H1 (cell line): ENCODE measurements at regions not wholly inside any gene's neighbourhood (a gene's known extent, or its start where the extent isn't known, plus 50 kb on each side); places are given as distances from the start of the nearest gene placed in this dataset.

Experiments
- CTCF ChIA-PET: fragments of 300-600 bp; sonication (Branson Sonifier 250); formaldehyde crosslinking; loops from one replicate; lab custom pipeline; 2021; ENCODE audit not compliant: partially characterized antibody; lab: Charles Lee
- POLR2A ChIA-PET: fragments of 300-600 bp; sonication (Branson Sonifier 250); formaldehyde crosslinking; loops from one replicate; lab custom pipeline; 2021; ENCODE audit warnings: inconsistent platforms; ENCODE audit not compliant: partially characterized antibody; lab: Charles Lee
- DNase-seq, 2 experiments: peaks; one replicate each; pipeline versions ENCODE4 v3.0.0 to v3.0.0-alpha.2; 2010 to 2022; ENCODE audit warnings: low spot score in 2 of 2, low read depth in 1 of 2, mixed read lengths in 1 of 2
- FAIRE-seq: peaks from 2 replicates; lab custom pipeline; 2011; peaks lifted over from hg19 to GRCh38; lab: Jason Lieb, UNC
- H2AFZ ChIP-seq: 2 replicates; pipeline ENCODE4 v1.8.1; 2012; ENCODE audit warnings: low read length, inconsistent platforms
- H2AK5ac ChIP-seq: 2 replicates; pipeline ENCODE4 v1.6.1; 2013; ENCODE audit warnings: low read depth, low read length
- H2BK120ac ChIP-seq: replicated peaks from 2 replicates; pipeline ENCODE3; 2013; ENCODE audit warnings: low read depth, low read length, inconsistent platforms
- H2BK12ac ChIP-seq: 2 replicates; pipeline ENCODE4 v1.6.1; 2013; ENCODE audit warnings: low read depth, low read length
- H2BK15ac ChIP-seq: 2 replicates; pipeline ENCODE4 v1.6.1; 2013; ENCODE audit warnings: low read length
- H2BK20ac ChIP-seq: 2 replicates; pipeline ENCODE4 v1.6.1; 2013; ENCODE audit warnings: low read length
- H2BK5ac ChIP-seq: 2 replicates; pipeline ENCODE4 v1.6.1; 2013; ENCODE audit warnings: low read depth, low read length
- H3K14ac ChIP-seq: 2 replicates; pipeline ENCODE4 v1.6.1; 2013; ENCODE audit warnings: inconsistent platforms; ENCODE audit not compliant: insufficient read length
- H3K18ac ChIP-seq: 2 replicates; pipeline ENCODE4 v1.6.1; 2013; ENCODE audit warnings: low read length; ENCODE audit errors: extremely low read depth
- H3K23ac ChIP-seq: 2 replicates; pipeline ENCODE4 v1.6.1; 2013; ENCODE audit warnings: inconsistent platforms; ENCODE audit not compliant: insufficient read length
- H3K23me2 ChIP-seq: 2 replicates; pipeline ENCODE4 v1.6.1; 2013; ENCODE audit warnings: low read depth, low read length
- H3K27ac ChIP-seq: 2 replicates; pipeline ENCODE4 v1.6.1; 2011; ENCODE audit warnings: low read depth, low read length, inconsistent platforms
- H3K27me3 ChIP-seq, 4 experiments: replicated peaks in 1 of 4; 1 replicate in 1 of 4; 2 replicates in 3 of 4; pipeline versions ENCODE4 v1.6.1 to v1.8.1; 2011 to 2013; ENCODE audit warnings: low read length in 3 of 4, mild to moderate bottlenecking in 3 of 4, inconsistent platforms in 2 of 4, mixed read lengths in 2 of 4, moderate library complexity in 1 of 4; ENCODE audit not compliant: control insufficient read depth in 3 of 4, insufficient read depth in 3 of 4; ENCODE audit errors: extremely low read depth in 1 of 4
- H3K36me3 ChIP-seq, 4 experiments: 2 replicates each; pipeline versions ENCODE4 v1.6.1 to v1.8.1; 2011 to 2013; ENCODE audit warnings: mild to moderate bottlenecking in 4 of 4, low read length in 3 of 4, moderate library complexity in 2 of 4, control low read depth in 1 of 4, inconsistent platforms in 1 of 4; ENCODE audit not compliant: insufficient read depth in 4 of 4, control insufficient read depth in 2 of 4
- H3K4ac ChIP-seq: replicated peaks from 2 replicates; pipeline ENCODE3; 2013; ENCODE audit warnings: low read length, low read depth, mixed read lengths, inconsistent platforms; ENCODE audit not compliant: insufficient read length
- H3K4me1 ChIP-seq, 4 experiments: replicated peaks in 1 of 4; 1 replicate in 1 of 4; 2 replicates in 3 of 4; pipeline versions ENCODE4 v1.6.1 to v1.8.1; 2011 to 2013; ENCODE audit warnings: low read length in 3 of 4, inconsistent platforms in 2 of 4, mixed read lengths in 1 of 4; ENCODE audit not compliant: insufficient read depth in 4 of 4, control insufficient read depth in 3 of 4
- H3K4me2 ChIP-seq, 2 experiments: 2 replicates each; pipeline versions ENCODE4 v1.6.1 to v1.8.1; 2011 to 2013; ENCODE audit warnings: low read depth in 2 of 2, low read length in 2 of 2, control low read depth in 1 of 2, inconsistent platforms in 1 of 2, mild to moderate bottlenecking in 1 of 2; ENCODE audit not compliant: insufficient read depth in 1 of 2
- H3K4me3 ChIP-seq, 4 experiments: fragments of 200-600, 300-600 bp in 1 of 4; sonication (generic), shearing (Covaris generic), sonication (Bioruptor Twin) in 1 of 4; 2 replicates each; pipeline versions ENCODE4 v1.5.1 to v1.8.1; 2011 to 2016; ENCODE audit warnings: low read length in 4 of 4, low read depth in 3 of 4, control low read depth in 2 of 4, inconsistent platforms in 2 of 4, mild to moderate bottlenecking in 2 of 4, mixed read lengths in 1 of 4, moderate library complexity in 1 of 4; ENCODE audit not compliant: insufficient read depth in 2 of 4; ENCODE audit errors: extremely low read depth in 1 of 4
- H3K56ac ChIP-seq: replicated peaks from 2 replicates; pipeline ENCODE3; 2013; ENCODE audit warnings: low read depth, mild to moderate bottlenecking, mixed read lengths, low read length, inconsistent platforms; ENCODE audit not compliant: insufficient read length
- H3K79me1 ChIP-seq: 2 replicates; pipeline ENCODE4 v1.6.1; 2013; ENCODE audit warnings: low read depth, low read length, control low read depth
- H3K79me2 ChIP-seq, 2 experiments: 2 replicates each; pipeline versions ENCODE4 v1.6.1 to v1.8.1; 2012 to 2013; ENCODE audit warnings: low read length in 2 of 2, mild to moderate bottlenecking in 2 of 2, inconsistent platforms in 1 of 2; ENCODE audit not compliant: insufficient read depth in 2 of 2, control insufficient read depth in 1 of 2
- H3K9ac ChIP-seq, 4 experiments: replicated peaks in 1 of 4; 1 replicate in 1 of 4; 2 replicates in 3 of 4; pipeline versions ENCODE4 v1.6.1 to v1.8.1; 2011 to 2013; ENCODE audit warnings: low read depth in 3 of 4, low read length in 3 of 4, control low read depth in 2 of 4, mild to moderate bottlenecking in 2 of 4, moderate library complexity in 2 of 4, inconsistent platforms in 1 of 4; ENCODE audit errors: extremely low read depth in 1 of 4
- H3K9me3 ChIP-seq, 2 experiments: 2 replicates each; pipeline versions ENCODE4 v1.6.1 to v1.8.1; 2012 to 2013; ENCODE audit warnings: mild to moderate bottlenecking in 2 of 2, moderate library complexity in 2 of 2, control low read depth in 1 of 2, inconsistent platforms in 1 of 2, low read depth in 1 of 2, low read length in 1 of 2, mixed read lengths in 1 of 2; ENCODE audit not compliant: insufficient read depth in 2 of 2
- H4K20me1 ChIP-seq, 2 experiments: replicated peaks in 1 of 2; 2 replicates each; pipeline versions ENCODE3 to v1.8.1; 2011 to 2013; ENCODE audit warnings: inconsistent platforms in 2 of 2, low read length in 2 of 2, mild to moderate bottlenecking in 1 of 2; ENCODE audit not compliant: insufficient read depth in 2 of 2, control insufficient read depth in 1 of 2
- H4K5ac ChIP-seq: 2 replicates; pipeline ENCODE4 v1.6.1; 2013; ENCODE audit warnings: low read length, low read depth, mixed read lengths, inconsistent platforms; ENCODE audit not compliant: insufficient read length
- H4K8ac ChIP-seq: 2 replicates; pipeline ENCODE4 v1.8.0; 2013; ENCODE audit warnings: mild to moderate bottlenecking, moderate library complexity, low read length, inconsistent platforms; ENCODE audit not compliant: insufficient read depth; ENCODE audit errors: extremely low read depth
- H4K91ac ChIP-seq: replicated peaks from 2 replicates; pipeline ENCODE3; 2013; ENCODE audit warnings: low read length, mixed read lengths, inconsistent platforms; ENCODE audit not compliant: insufficient read length
- BACH1 ChIP-seq: IDR thresholded peaks from 2 replicates; pipeline ENCODE4 v1.6.1; 2012; ENCODE audit warnings: low read length, improper control_type of control experiment
- BRCA1 ChIP-seq: IDR thresholded peaks from 2 replicates; pipeline ENCODE4 v1.6.1; 2012; ENCODE audit warnings: low read depth, low read length, improper control_type of control experiment
- CBX5 ChIP-seq: fragments of 300-800, 300-1000 bp; sonication (generic); IDR thresholded peaks from 2 replicates; pipeline ENCODE4 v1.7.1; 2016; ENCODE audit warnings: antibody characterized with exemption, low read length, low read depth
- JUN ChIP-seq: IDR thresholded peaks from 2 replicates; pipeline ENCODE4 v1.6.1; 2011; ENCODE audit warnings: low read depth, mild to moderate bottlenecking, improper control_type of control experiment, low read length
- POU5F1 ChIP-seq: IDR thresholded peaks from 2 replicates; pipeline ENCODE4 v1.6.1; 2011; ENCODE audit warnings: low read depth, mild to moderate bottlenecking, low read length, moderate library complexity
- RBBP5 ChIP-seq: IDR thresholded peaks from 2 replicates; pipeline ENCODE4 v1.7.1; 2012; ENCODE audit warnings: low read depth, mild to moderate bottlenecking, inconsistent platforms, low read length, moderate library complexity, borderline replicate concordance
- RFX5 ChIP-seq: IDR thresholded peaks from 2 replicates; pipeline ENCODE4 v1.6.1; 2011; ENCODE audit warnings: low read depth, low read length, improper control_type of control experiment, borderline replicate concordance
- SAP30 ChIP-seq: fragments of 300-600 bp; sonication (generic); IDR thresholded peaks from 2 replicates; pipeline ENCODE4 v1.7.1; 2012; ENCODE audit warnings: low read length, moderate library complexity, mild to moderate bottlenecking, inconsistent platforms; ENCODE audit not compliant: insufficient read depth, insufficient replicate concordance
- SUZ12 ChIP-seq: fragments of 200-600 bp; sonication (generic); IDR thresholded peaks from 2 replicates; pipeline ENCODE4 v1.6.1; 2012; ENCODE audit warnings: mild to moderate bottlenecking, inconsistent platforms, low read length, moderate library complexity, mixed read lengths
- TCF12 ChIP-seq: IDR thresholded peaks from 2 replicates; pipeline ENCODE4 v1.6.1; 2011; ENCODE audit warnings: low read depth, mild to moderate bottlenecking, low read length
- TF ChIP-seq, protein P1 (sequence below): IDR thresholded peaks from 2 replicates; pipeline ENCODE4 v1.6.1; 2011; ENCODE audit warnings: low read length, improper control_type of control experiment

DNA sequence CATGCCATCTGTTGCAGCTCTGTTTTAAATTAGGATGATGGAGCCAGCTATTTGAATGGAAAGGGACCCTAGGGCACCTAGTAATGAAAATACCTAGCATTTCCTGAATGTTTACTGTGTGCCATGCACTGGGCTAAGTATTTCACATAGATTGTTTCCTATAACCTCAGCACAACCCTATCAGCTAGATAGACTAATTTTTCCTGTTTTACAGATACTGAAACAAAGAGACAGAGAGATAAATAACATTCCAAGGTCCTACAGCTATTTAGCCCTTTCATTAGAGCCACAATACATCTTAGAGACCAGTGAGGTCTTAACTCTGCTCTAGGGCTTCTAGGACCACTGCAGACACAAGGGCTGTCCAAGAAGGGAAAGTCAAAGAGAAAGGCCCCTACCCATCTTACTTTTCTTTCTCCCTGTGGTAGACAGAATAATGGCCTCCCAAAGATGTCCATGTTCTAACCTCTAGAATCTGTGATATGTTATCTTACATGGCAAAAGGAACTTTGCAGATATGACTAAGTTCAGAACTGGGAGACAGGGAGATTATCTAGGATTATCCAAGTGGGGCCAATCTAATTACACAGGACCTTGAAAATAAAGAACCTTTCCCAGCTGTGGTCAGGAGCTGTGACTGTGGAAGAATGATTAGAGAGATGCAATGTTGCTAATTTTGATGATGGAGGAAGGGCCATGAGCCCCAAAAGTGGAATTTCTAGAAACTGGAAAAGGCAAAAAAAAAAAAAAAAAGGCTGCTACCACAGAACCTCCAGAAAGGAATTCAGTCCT lies 157.0 kb downstream of the CCDC34 start:
- Histone ChIP-seq H2AK5ac (no peak overlapping the region), H3K23ac (no peak overlapping the region), H2BK20ac (no peak overlapping the region), H3K18ac (no peak overlapping the region), H4K8ac (no peak overlapping the region), H4K91ac (no peak overlapping the region), H2BK12ac (no peak overlapping the region), H2BK5ac (no peak overlapping the region), H4K20me1 (no peaks in the 10 kb centered on the region), H3K27ac (no peak overlapping the region), H2BK120ac (no peak overlapping the region), H3K79me1 (no peaks in the 10 kb centered on the region), H3K9me3 (no peaks in the 10 kb centered on the region), H4K5ac (no peak overlapping the region), H3K27me3 (no peaks in the 10 kb centered on the region), H3K56ac (no peak overlapping the region), H3K4me3 (no peak overlapping the region), H3K36me3 (peaks cover 0 to 6% (median 0%) of the 10 kb centered on the region in 4 experiments; a peak in 1 of 8 replicates), H2BK15ac (no peak overlapping the region), H3K4ac (no peak overlapping the region), H3K14ac (no peak overlapping the region), H3K79me2 (no peaks in the 10 kb centered on the region), H3K9ac (no peak overlapping the region), H3K4me1 (peaks cover 0 to 8% (median 5%) of the 10 kb centered on the region in 4 experiments; a peak in 3 of 7 replicates), H3K23me2 (no peaks in the 10 kb centered on the region), H3K4me2 (no peak overlapping the region), H2AFZ (no peak overlapping the region)
- FAIRE-seq (no peak), DNase-seq (no peak)
- ChIA-PET POLR2A (interaction anchor here (0.7 kb wide), 1 partner anchor 680 kb away, joined by 3 read pairs; no protein-coding TSS in a partner anchor), CTCF (interaction anchor here (0.6 to 12.3 kb wide), 13 partner anchors 8 to 452 kb away, joined by 3 to 82 read pairs (median 4); no protein-coding TSS in a partner anchor)
- TF ChIP-seq BRCA1 = no peak
- no peak for TF ChIP-seq TCF12
- no peak for TF ChIP-seq SAP30
- TF ChIP-seq RBBP5 = no peak
- TF ChIP-seq JUN = no peak
- no peak for TF ChIP-seq CBX5
- TF ChIP-seq RFX5 = no peak
- TF ChIP-seq SUZ12 = no peak
- TF ChIP-seq POU5F1 = no peak
- no peak for TF ChIP-seq BACH1
- TF ChIP-seq, protein P1, sequence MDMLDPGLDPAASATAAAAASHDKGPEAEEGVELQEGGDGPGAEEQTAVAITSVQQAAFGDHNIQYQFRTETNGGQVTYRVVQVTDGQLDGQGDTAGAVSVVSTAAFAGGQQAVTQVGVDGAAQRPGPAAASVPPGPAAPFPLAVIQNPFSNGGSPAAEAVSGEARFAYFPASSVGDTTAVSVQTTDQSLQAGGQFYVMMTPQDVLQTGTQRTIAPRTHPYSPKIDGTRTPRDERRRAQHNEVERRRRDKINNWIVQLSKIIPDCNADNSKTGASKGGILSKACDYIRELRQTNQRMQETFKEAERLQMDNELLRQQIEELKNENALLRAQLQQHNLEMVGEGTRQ = no peak
